ENCODE measurements at regions not wholly inside any gene's neighbourhood (a gene's known extent, or its start where the extent isn't known, plus 50 kb on each side); places are given as distances from the start of the nearest gene placed in this dataset.

- H2AFZ ChIP-seq, result no peak overlapping the region
- no peaks in the 10 kb centered on the region for H3K9me3 ChIP-seq (ENCODE audit: low read depth)
- H3K27ac ChIP-seq, result no peak overlapping the region
- TF ChIP-seq EZH2 (IDR thresholded peaks at IDR 0.05; ENCODE audit: borderline replicate concordance) (no peak), CTCF (IDR thresholded peaks at IDR 0.05; ENCODE audit: poor library complexity) (no peak), EZH2phosphoT487 (IDR thresholded peaks at IDR 0.05; ENCODE audit: low read depth, severe bottlenecking, unreplicated experiment) (no peak)
- DNase-seq (ENCODE audit: low spot score), result no peak
- WGBS (ENCODE audit: low lambda C conversion rate, missing lambda C conversion rate), result 90% methylated on average over 4 of the region's 4 CpGs
- peaks cover 8% of the 10 kb centered on the region for H3K27me3 ChIP-seq
- peaks cover 4% of the 10 kb centered on the region for H3K4me1 ChIP-seq (ENCODE audit: insufficient read depth)
- H3K9me2 ChIP-seq (replicated peaks; ENCODE audit: insufficient read depth), result no peaks in the 10 kb centered on the region
- H3K4me3 ChIP-seq, result no peak overlapping the region
- H3K4me2 ChIP-seq, result no peak overlapping the region
- no peaks in the 10 kb centered on the region for H4K20me1 ChIP-seq (ENCODE audit: insufficient read depth, poor library complexity, severe bottlenecking)
- no peaks in the 10 kb centered on the region for H3K79me2 ChIP-seq
- H3K36me3 ChIP-seq (replicated peaks; ENCODE audit: insufficient read depth, low read depth), result no peaks in the 10 kb centered on the region
Measured at GRCh38 chr1:90854397-90854924, 137.4 kb upstream of the BARHL2 start.

- Histone ChIP-seq H3K4me2 (peak overlapping the region; percentile 100), H3K79me2 (no peaks in the 10 kb centered on the region), H3K9me2 (replicated peaks; ENCODE audit: insufficient read depth) (no peaks in the 10 kb centered on the region), H3K4me1 (ENCODE audit: insufficient read depth) (peaks cover 4% of the 10 kb centered on the region), H3K9me3 (ENCODE audit: low read depth) (no peaks in the 10 kb centered on the region), H3K27ac (no peak overlapping the region), H3K4me3 (peak overlapping the region; percentile 73), H2AFZ (peak overlapping the region; percentile 85), H4K20me1 (ENCODE audit: insufficient read depth, poor library complexity, severe bottlenecking) (no peaks in the 10 kb centered on the region), H3K27me3 (peaks cover 8% of the 10 kb centered on the region), H3K36me3 (replicated peaks; ENCODE audit: insufficient read depth, low read depth) (no peaks in the 10 kb centered on the region)
- WGBS (ENCODE audit: low lambda C conversion rate, missing lambda C conversion rate), result 4% methylated on average over 14 of the region's 21 CpGs
- no peak for TF ChIP-seq EZH2phosphoT487 (IDR thresholded peaks at IDR 0.05; ENCODE audit: low read depth, severe bottlenecking, unreplicated experiment)
- no peak for TF ChIP-seq EZH2 (IDR thresholded peaks at IDR 0.05; ENCODE audit: borderline replicate concordance)
- TF ChIP-seq CTCF (IDR thresholded peaks at IDR 0.05; ENCODE audit: poor library complexity), result no peak
- DNase-seq (ENCODE audit: low spot score), result no peak
Measured at GRCh38 chr1:90851711-90852050, 134.6 kb upstream of the BARHL2 start.

GRCh38 chr1:90850898-90851710, 134.0 kb upstream of the BARHL2 start:
- Histone ChIP-seq H2AFZ (peak overlapping the region; percentile 100), H3K27me3 (peaks cover 8% of the 10 kb centered on the region), H3K36me3 (replicated peaks; ENCODE audit: insufficient read depth, low read depth) (no peaks in the 10 kb centered on the region), H3K79me2 (no peaks in the 10 kb centered on the region), H3K9me2 (replicated peaks; ENCODE audit: insufficient read depth) (no peaks in the 10 kb centered on the region), H3K4me2 (peak overlapping the region; percentile 100), H3K4me3 (peak overlapping the region; percentile 98), H3K4me1 (ENCODE audit: insufficient read depth) (peaks cover 4% of the 10 kb centered on the region), H4K20me1 (ENCODE audit: insufficient read depth, poor library complexity, severe bottlenecking) (no peaks in the 10 kb centered on the region), H3K9me3 (ENCODE audit: low read depth) (no peaks in the 10 kb centered on the region), H3K27ac (peak overlapping the region; percentile 71)
- DNase-seq (ENCODE audit: low spot score), result peak; percentile 94
- 1% methylated on average over 54 of the region's 79 CpGs for WGBS (ENCODE audit: low lambda C conversion rate, missing lambda C conversion rate)
- TF ChIP-seq EZH2 (IDR thresholded peaks at IDR 0.05; ENCODE audit: borderline replicate concordance) (no peak), CTCF (IDR thresholded peaks at IDR 0.05; ENCODE audit: poor library complexity) (peak; percentile 75)
